LNCaP clone FGC (cell line): ENCODE measurements at regions not wholly inside any gene's neighbourhood (a gene's known extent, or its start where the extent isn't known, plus 50 kb on each side); places are given as distances from the start of the nearest gene placed in this dataset.

Experiments used
- DNase-seq: peaks from one replicate; pipeline ENCODE4 v3.0.0-alpha.2; 2011; ENCODE audit warnings: low read depth
- H3K4me3 ChIP-seq: 2 replicates; pipeline ENCODE4 v1.5.1; 2011; ENCODE audit warnings: mild to moderate bottlenecking, low read depth, low read length, control low read depth
- TF ChIP-seq, protein P1 (sequence below): IDR thresholded peaks from 2 replicates; pipeline ENCODE4 v1.5.1; 2012; ENCODE audit warnings: mild to moderate bottlenecking; ENCODE audit not compliant: control insufficient read depth, insufficient read depth; ENCODE audit errors: extremely low read depth

DNA sequence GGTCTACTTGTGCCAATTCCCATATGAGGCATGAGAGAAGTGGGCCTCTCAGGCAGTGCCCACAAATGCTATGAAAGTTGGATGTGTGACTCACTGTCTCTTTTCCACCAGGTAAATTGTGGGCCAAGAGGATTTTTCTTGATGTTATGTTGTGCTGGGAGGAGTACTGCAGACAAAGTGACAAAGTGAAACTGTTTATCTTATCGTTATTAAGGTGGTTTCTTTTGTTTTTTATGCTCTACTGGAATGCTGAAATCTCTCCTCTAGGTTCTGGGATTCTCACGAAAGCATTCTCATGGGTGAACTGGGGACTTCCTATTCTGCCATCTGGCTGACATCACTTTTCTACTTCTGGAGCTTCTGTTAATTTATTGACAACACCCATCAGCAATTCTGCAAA, 919.6 kb upstream of the EPHA6 start:
- DNase-seq, result no peak
- TF ChIP-seq, protein P1, sequence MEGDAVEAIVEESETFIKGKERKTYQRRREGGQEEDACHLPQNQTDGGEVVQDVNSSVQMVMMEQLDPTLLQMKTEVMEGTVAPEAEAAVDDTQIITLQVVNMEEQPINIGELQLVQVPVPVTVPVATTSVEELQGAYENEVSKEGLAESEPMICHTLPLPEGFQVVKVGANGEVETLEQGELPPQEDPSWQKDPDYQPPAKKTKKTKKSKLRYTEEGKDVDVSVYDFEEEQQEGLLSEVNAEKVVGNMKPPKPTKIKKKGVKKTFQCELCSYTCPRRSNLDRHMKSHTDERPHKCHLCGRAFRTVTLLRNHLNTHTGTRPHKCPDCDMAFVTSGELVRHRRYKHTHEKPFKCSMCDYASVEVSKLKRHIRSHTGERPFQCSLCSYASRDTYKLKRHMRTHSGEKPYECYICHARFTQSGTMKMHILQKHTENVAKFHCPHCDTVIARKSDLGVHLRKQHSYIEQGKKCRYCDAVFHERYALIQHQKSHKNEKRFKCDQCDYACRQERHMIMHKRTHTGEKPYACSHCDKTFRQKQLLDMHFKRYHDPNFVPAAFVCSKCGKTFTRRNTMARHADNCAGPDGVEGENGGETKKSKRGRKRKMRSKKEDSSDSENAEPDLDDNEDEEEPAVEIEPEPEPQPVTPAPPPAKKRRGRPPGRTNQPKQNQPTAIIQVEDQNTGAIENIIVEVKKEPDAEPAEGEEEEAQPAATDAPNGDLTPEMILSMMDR, result no peak

DNA sequence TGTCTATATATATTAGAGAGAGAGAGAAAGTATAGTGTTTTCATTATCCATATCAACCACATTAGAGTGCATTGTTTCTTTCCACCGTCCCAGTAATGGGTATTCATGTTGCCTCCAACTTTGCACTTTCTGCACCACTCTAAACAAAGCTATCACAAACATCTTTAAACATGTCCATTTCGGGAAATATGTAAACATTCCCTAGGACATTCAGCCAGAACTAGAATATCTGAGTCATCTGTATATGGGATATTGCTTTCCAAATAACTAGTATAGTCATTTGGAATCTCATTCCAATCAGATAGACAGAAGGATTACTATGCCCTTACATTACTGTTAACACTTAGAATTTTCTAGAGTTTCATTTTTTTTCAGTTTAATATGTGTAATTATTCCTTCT, 914.9 kb upstream of the EPHA6 start:
- peak; percentile 70 for DNase-seq
- no peak overlapping the region for H3K4me3 ChIP-seq
- TF ChIP-seq, protein P1, result no peak

More for the DNA sequence above, 919.6 kb upstream of the EPHA6 start:
- H3K4me3 ChIP-seq, result no peak overlapping the region

DNA sequence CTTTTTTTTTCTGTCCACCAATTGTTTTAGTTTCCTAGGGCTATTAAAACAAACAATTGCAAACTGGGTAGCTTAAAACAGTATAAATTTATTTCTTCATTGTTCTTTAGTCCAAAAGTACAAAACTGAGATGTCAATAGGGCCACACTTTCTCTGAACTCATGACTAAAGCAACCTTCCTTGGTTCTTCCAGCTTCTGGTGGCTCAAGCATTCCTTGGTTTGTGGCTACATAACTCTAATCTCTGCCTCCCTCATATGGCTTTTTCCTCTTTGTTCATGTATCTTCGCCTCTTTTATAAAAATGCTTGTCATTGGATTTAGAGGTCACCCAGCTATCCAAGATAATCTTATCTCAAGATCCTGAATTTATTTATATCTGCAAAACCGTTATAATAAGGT, 914.5 kb upstream of the EPHA6 start:
- no peak for DNase-seq
- TF ChIP-seq, protein P1, result no peak
- H3K4me3 ChIP-seq, result no peak overlapping the region

DNA sequence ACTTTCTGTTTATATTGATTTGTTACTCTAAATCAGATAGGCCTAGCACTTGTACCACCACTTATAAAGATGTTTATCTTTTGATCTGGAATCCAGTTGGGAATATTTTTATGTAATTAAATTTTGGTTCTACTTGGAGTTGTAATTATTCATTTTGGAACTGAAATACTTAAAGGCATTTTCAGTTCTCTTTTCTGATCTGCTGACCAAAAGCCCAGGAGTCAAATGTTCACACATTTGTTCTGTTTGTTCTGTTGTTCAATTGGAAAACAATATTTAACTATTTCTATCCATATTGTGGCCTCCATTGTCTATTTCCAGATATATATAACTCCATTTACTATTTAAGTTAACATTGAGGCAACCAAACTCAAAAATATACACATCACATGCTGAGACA, 912.4 kb upstream of the EPHA6 start:
- no peak overlapping the region for H3K4me3 ChIP-seq
- DNase-seq, result no peak
- TF ChIP-seq, protein P1, result no peak

DNA sequence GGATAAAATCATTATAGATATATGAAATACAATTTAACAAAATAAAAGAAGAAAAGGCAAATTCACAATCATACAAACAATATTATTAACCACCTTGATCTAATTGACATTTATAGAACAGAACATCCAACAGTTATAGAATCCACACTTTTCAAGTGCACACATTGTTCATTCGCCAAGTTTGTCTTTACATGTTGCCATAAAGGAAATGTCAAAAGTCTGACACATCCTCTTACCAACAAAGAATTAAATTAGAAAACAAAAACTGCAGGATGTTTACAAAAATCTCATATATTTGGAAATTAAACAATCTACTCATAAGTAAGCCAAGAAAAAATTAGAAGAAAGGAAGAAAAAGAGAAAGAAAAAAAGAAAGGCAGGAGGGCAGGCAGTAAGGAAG, 909.2 kb upstream of the EPHA6 start:
- no peak overlapping the region for H3K4me3 ChIP-seq
- TF ChIP-seq, protein P1, result no peak
- no peak for DNase-seq

DNA sequence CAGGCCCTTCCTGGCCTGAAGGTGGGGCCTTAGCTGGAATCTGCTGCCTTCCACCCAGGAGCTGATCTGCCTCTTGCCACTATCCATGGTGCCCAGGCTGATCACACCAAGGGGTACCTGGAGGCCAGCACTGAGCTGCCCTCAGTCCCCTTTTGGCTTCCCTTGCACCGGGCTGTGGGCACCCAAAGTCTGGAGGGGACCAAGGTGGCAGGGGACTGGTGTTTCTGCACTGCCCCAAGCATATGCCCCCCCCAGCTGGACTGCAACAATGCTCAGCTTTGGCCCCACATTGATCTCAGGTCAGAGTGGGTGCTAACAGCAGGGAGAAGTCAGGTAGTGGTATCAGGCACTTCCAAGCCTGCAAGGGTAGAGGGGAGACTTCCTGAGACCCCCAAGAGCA, 902.6 kb upstream of the EPHA6 start:
- DNase-seq, result no peak
- TF ChIP-seq, protein P1, result no peak
- no peak overlapping the region for H3K4me3 ChIP-seq

DNA sequence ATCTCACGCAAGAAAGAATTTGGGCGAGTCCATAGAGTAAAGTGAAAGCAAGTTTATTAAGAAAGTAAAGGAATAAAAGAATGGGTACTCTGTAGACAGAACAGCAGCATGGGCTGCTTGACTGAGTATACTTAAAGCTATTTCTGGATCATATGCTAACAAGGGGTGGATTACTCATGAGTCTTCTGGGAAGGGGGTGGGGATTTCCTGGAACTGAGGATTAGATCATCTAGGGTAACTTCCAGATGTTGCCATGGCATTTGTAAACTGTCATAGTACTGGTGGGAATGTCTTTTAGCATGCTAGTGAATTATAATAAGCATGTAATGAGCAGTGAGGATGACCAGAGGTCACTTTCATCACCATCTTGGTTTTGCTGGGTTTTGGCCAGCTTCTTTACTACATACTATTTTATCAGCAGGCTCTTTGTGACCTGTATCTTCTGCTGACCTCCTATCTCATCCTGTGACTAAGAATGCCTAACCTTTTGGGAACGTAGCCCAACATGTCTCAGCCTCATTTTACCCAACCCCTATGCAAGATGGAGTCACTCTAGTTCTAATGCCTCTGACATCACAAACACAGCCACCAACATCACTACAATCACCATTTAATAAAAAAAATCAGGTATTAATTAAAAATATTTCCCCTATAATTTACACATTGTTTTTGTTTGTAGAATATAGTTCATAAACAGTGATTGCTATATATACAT, 890.7 kb upstream of the EPHA6 start:
- TF ChIP-seq, protein P1, result no peak
- no peak for DNase-seq
- H3K4me3 ChIP-seq, result no peak overlapping the region
